Esophagus muscularis mucosa (tissue), 4 donors: ENCODE measurements at regions not wholly inside any gene's neighbourhood (a gene's known extent, or its start where the extent isn't known, plus 50 kb on each side); places are given as distances from the start of the nearest gene placed in this dataset.

Source experiments
- CTCF ChIP-seq, 3 experiments: fragments of 200-600 bp in 2 of 3; fragments of 450-650 bp in 1 of 3; sonication (generic) in 2 of 3; IDR thresholded peaks; one replicate each; pipeline ENCODE4 v1.5.1; 2017 to 2019; ENCODE audit warnings: antibody characterized with exemption in 3 of 3, mild to moderate bottlenecking in 2 of 3, moderate library complexity in 1 of 3
- EP300 ChIP-seq: sonication (generic); formaldehyde crosslinking; IDR thresholded peaks from one replicate; pipeline ENCODE4 v1.6.1; 2017; ENCODE audit warnings: antibody characterized with exemption
- POLR2A ChIP-seq: fragments of 450-650 bp; IDR thresholded peaks from one replicate; pipeline ENCODE4 v1.6.1; 2017; ENCODE audit warnings: antibody characterized with exemption, moderate library complexity, mild to moderate bottlenecking, low read depth

GRCh38 chr22:48780597-48781277 is 1046.9 kb downstream of the BRD1 start:
- TF ChIP-seq POLR2A: no peak
- no peak for TF ChIP-seq CTCF (IDR thresholded peaks at IDR 0.05)
- TF ChIP-seq EP300: no peak
